K562 (cell line): ENCODE measurements at regions not wholly inside any gene's neighbourhood (a gene's known extent, or its start where the extent isn't known, plus 50 kb on each side); places are given as distances from the start of the nearest gene placed in this dataset.

Experiments
- BRF2 ChIP-seq: IDR thresholded peaks from 3 replicates; pipeline ENCODE4 v1.6.1; 2011; ENCODE audit warnings: borderline replicate concordance, mild to moderate bottlenecking; ENCODE audit not compliant: insufficient read length, insufficient read depth
- CTCF ChIP-seq, 3 experiments: IDR thresholded peaks in 2 of 3; conservative IDR thresholded peaks in 1 of 3; 2 replicates each; pipeline ENCODE4 v1.5.1; 2011 to 2012; ENCODE audit warnings: low read length in 3 of 3, mild to moderate bottlenecking in 3 of 3, control low read depth in 2 of 3, improper control_type of control experiment in 1 of 3, inconsistent platforms in 1 of 3, low read depth in 1 of 3, mixed read lengths in 1 of 3, moderate library complexity in 1 of 3; ENCODE audit not compliant: insufficient read depth in 2 of 3
- KLF10 ChIP-seq: fragments of 250-450 bp; sonication (Bioruptor Pico); IDR thresholded peaks from 2 replicates; pipeline ENCODE4 v1.6.1; 2021; ENCODE audit warnings: matching md5 sums
- NFYB ChIP-seq: IDR thresholded peaks from 2 replicates; pipeline ENCODE4 v1.6.1; 2011; ENCODE audit warnings: mild to moderate bottlenecking, moderate library complexity; ENCODE audit not compliant: insufficient read length; ENCODE audit errors: extremely low read depth
- NONO ChIP-seq, 2 experiments: fragments of 200-400 bp in 1 of 2; fragments of 450-650 bp in 1 of 2; formaldehyde crosslinking in 1 of 2; IDR thresholded peaks; 2 replicates each; pipeline ENCODE4 v1.6.1; 2017; ENCODE audit warnings: low read depth in 2 of 2, mild to moderate bottlenecking in 2 of 2, moderate library complexity in 2 of 2, low read length in 1 of 2
- POLR2G ChIP-seq: fragments of 200-400 bp; formaldehyde crosslinking; IDR thresholded peaks from 2 replicates; pipeline ENCODE4 v1.6.1; 2017; ENCODE audit warnings: low read depth, mild to moderate bottlenecking, antibody characterized with exemption, low read length, moderate library complexity
- SIRT6 ChIP-seq: IDR thresholded peaks from one replicate; pipeline ENCODE4 v1.6.1; 2012; ENCODE audit warnings: low read depth, mild to moderate bottlenecking, control low read depth, inconsistent platforms, low read length, moderate library complexity
- TFAP4 ChIP-seq: sonication (generic); formaldehyde crosslinking; IDR thresholded peaks from 2 replicates; pipeline ENCODE4 v1.8.0; 2022; ENCODE audit warnings: missing genetic modification reagents, mild to moderate bottlenecking, moderate library complexity, borderline replicate concordance
- ZNF449 ChIP-seq: fragments of 250-450 bp; sonication (Bioruptor Pico); IDR thresholded peaks from 2 replicates; pipeline ENCODE4 v1.8.0; 2022; ENCODE audit warnings: moderate library complexity, mild to moderate bottlenecking, inconsistent platforms

GRCh38 chr5:175387144-175387543 is 56.8 kb downstream of the DRD1 start:
- TF ChIP-seq NFYB (no peak), SIRT6 (no peak), BRF2 (no peak), TFAP4 (CRISPR knock-in tag) (no peak), NONO (IDR thresholded peaks at IDR 0.05; ENCODE audit: low read depth in 2 of 2, low read length in 1 of 2) (no peak), ZNF449 (CRISPR knock-in tag) (no peak), CTCF (IDR thresholded peaks at IDR 0.05 in 2 of 3, conservative IDR thresholded peaks at IDR 0.05 in 1 of 3; ENCODE audit: insufficient read depth in 2 of 3, low read depth in 1 of 3, low read length in 3 of 3) (no peak), POLR2G (no peak), KLF10 (no peak)
